ENCODE measurements at regions not wholly inside any gene's neighbourhood (a gene's known extent, or its start where the extent isn't known, plus 50 kb on each side); places are given as distances from the start of the nearest gene placed in this dataset.

DNA sequence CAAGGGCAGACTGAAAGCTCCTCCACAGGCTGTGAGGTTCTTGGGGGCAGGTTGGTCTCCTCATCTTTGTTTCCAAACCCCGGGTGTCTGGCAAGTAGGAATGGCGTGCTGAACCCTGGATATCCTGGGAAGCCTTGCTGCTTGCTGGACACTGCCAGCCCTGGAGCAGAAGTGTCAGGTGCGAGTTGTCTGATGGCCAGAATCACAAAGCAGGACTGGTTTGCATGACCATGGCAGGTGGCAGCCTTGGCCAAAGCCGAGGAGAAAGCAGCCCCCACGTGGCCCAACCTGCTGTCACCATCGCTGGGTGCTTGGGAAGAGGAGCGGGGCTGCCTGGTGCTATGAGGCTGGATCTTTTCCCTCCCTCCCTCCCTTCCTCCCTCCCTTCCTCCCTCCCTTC, 309.5 kb upstream of the HS6ST1 start:
- TF ChIP-seq, protein P1, sequence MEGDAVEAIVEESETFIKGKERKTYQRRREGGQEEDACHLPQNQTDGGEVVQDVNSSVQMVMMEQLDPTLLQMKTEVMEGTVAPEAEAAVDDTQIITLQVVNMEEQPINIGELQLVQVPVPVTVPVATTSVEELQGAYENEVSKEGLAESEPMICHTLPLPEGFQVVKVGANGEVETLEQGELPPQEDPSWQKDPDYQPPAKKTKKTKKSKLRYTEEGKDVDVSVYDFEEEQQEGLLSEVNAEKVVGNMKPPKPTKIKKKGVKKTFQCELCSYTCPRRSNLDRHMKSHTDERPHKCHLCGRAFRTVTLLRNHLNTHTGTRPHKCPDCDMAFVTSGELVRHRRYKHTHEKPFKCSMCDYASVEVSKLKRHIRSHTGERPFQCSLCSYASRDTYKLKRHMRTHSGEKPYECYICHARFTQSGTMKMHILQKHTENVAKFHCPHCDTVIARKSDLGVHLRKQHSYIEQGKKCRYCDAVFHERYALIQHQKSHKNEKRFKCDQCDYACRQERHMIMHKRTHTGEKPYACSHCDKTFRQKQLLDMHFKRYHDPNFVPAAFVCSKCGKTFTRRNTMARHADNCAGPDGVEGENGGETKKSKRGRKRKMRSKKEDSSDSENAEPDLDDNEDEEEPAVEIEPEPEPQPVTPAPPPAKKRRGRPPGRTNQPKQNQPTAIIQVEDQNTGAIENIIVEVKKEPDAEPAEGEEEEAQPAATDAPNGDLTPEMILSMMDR (optimal IDR thresholded peaks at IDR 0.05 in 1 of 3, IDR thresholded peaks at IDR 0.05 in 1 of 3, conservative IDR thresholded peaks at IDR 0.05 in 1 of 3; ENCODE audit: extremely low read depth in 1 of 3, insufficient read depth in 2 of 3, low read length in 3 of 3): no peak
- TF ChIP-seq EZH2 (IDR thresholded peaks at IDR 0.05; ENCODE audit: low read length): no peak
